HG03575 (cell line): ENCODE measurements at regions not wholly inside any gene's neighbourhood (a gene's known extent, or its start where the extent isn't known, plus 50 kb on each side); places are given as distances from the start of the nearest gene placed in this dataset.

Experiments used
- ATAC-seq: cut with Tn5 transposase; IDR thresholded peaks from one replicate; pipeline ENCODE4 v1.9.1; 2021; ENCODE audit not compliant: unreplicated experiment, insufficient number of reproducible peaks, low FRiP score; ENCODE audit errors: extremely low read depth

DNA sequence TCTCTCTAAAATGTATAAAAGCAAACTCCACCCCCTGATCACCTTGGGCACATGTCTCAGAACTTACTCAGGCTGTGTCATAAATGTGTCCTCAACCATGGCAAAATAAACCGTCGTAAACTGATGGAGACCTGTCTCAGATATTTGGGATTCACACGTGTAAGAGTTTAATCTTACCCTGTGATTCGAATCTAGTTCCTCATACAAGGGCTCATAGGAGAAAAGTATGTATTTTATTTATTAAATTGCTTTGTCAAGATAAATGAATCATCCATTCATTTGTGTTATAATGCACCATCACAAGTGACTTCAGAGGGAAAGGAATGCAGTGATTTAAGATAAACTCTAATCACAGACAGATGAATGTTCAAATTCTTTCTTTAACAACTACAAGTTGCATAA is 712.5 kb upstream of the LRATD1 start:
- ATAC-seq, result no peak

DNA sequence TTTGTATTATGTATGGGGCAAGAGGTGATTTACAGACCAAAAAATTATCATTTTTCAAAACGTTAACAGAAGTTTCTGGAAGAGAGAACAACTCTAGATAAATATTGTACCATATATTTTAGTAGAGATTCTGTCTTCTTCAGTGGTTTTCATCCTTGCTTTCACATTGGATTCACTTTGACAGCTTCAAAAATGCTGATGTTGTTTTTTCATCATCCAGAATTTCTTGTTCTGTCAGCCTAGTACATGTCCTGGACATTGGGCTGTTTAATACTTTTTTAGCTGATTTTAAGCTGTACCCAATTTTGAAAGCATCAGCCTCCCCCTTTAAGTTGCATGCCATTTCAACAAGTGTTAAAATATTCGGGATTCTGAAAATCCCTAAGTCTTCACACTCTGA is 711.3 kb upstream of the LRATD1 start:
- no peak for ATAC-seq

DNA sequence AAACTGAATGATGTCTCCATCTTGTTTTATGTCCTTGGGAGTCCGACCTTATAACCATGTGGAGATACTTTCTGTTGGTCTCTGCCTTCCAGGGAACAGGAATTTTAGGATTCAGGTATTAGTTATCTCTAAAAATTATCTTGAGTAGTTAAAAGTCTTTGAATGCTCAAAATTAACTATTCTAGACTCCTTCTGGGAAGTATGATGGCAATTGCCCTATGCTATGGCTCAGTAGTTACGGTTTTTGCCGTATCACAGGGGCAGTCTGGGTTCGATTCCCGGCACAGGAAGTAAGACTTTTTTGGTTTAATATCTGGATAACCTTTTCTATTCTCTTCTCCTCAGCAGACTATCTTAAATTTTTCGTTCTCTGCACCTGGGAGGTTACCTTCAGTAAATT is 708.7 kb upstream of the LRATD1 start:
- ATAC-seq, result no peak

DNA sequence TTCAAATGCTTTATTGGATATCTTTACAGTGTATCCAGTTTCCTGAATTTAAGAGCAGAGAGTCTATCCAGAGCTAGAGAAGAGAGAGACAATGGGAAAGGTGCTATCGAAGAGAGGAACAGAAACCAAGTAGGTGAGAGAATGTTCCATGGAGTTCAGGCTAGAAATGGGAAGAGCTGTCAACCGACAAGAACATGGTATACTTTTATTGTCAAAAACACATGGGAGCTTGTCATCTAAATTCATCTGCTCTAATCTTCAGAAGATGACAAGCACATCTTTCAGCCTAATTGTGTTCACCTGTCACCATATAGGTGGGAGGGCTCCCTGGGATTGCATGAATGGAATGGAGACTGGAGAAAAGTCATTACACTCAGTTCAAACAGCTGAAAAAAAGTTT is 690.4 kb upstream of the LRATD1 start:
- no peak for ATAC-seq

DNA sequence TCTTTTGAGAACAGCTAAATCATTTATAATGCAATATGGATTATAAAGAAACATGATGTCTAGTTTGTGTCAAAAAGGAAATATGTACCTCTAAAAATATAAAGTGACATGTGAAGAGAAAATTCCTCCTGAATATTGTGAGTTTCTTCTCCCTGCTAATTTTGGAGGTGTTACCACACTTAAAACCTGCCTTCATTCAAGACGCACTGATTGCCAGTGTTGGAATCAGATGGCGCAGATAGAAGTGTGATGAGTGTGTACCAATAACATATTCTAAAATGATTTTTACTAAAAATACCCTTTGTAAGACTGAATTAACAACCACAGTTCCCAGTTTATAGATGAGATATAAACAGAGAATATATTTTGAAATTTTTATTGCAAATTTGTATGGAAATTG is 681.8 kb upstream of the LRATD1 start:
- no peak for ATAC-seq

DNA sequence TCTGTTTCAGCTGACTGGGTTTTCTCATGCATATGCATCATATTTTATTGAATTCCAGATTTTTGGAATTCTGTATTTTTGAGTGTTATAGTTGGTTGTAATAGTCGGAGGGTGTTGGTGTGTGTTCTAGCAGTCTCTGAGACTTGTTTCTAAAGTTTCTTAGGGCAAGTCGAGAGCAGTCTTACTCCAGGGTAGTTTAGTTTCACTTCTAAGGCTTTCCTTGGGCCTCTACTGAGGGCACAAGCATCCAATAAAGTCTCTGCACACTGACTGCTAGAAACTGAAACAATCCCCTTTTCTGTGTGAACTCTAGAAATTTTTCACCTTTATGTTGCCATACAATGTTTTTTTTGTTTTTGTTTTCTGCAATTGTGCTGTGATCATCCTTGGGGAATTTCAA is 663.7 kb upstream of the LRATD1 start:
- ATAC-seq, result no peak

DNA sequence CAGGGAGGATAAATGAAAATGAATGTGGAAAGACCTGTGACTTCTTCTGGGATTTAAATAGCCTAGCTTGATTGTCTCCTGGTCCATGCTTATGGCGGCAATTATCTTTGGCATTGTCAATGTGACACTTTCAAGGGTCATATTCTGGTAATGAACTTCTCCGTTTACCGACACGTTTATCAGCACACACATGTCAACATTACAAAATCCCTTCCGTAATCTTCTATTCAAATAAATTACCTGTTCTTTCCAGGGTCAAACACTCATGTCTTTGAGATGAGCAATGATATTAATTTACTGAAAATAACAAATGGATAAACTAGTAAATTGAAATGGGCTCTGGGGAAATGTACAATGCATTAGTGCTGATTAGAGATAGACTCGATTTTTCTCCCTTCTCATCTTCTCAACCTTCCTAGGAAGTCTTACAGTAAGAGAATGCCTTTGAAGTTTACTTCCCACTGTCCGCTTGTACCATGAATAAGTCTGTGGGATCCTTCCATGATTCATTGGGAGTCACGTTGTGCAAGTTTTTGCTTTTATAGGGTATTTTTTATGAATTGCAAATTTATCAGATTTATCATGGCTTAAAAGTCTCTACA is 646.3 kb upstream of the LRATD1 start:
- ATAC-seq, result no peak

DNA sequence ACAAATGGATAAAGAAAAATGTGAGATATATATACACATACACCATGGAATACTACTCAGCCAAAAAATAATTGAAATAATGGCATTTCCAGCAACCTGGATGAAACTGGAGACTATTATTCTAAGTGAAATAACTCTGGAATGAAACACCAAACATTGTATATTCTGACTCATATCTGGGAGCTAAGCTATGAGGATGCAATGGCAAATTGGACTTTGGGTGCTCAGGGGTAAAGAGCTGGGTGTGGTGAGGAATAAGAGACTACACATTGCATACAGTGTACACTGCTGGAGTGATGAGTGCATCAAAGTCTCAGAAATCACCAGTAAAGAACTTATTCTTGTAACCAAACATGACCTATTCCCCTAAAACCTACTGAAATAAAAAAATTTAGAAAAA is 636.0 kb upstream of the LRATD1 start:
- ATAC-seq, result no peak

DNA sequence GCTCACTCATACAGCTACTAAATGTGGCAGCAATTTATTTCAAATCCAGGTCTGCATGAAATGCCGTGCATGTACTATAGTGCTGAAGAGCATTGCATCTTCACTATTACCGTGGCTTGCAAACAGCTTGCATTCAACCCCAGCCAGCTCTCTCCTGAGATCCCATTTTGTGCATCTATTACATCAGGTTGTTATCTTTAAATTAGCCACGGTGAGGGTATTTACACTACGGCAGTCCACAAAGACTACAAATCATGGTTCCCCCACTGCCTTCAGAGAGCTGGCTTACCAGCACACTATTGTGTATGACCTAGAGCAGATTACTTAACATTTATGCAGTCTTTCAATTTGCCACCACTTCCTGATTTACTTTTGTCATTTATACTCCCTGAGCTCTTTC is 621.3 kb upstream of the LRATD1 start:
- no peak for ATAC-seq

DNA sequence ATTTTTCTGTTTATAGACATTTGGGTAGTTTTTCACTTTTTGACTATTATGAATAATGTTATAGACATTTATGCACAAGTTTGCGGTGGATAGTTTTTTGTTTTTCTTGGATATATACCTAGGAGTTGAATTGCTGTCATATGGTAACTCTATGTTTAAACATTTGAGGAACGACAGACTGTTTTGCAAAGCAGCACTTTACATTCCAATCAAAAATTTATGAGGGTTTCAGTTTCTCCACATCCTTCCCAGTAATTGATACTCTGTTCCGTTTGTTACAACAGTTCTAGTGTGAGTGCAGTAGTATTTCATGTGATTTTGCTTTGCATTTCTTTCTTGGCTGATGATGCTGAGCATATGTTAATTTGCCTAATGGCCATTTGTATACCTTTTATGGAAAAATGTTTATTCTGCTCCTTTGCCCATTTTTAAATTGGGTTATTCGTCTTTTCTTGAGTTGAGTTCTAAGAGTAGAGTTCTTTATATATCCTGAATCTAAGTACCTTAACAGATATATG is 617.3 kb upstream of the LRATD1 start:
- ATAC-seq, result no peak

DNA sequence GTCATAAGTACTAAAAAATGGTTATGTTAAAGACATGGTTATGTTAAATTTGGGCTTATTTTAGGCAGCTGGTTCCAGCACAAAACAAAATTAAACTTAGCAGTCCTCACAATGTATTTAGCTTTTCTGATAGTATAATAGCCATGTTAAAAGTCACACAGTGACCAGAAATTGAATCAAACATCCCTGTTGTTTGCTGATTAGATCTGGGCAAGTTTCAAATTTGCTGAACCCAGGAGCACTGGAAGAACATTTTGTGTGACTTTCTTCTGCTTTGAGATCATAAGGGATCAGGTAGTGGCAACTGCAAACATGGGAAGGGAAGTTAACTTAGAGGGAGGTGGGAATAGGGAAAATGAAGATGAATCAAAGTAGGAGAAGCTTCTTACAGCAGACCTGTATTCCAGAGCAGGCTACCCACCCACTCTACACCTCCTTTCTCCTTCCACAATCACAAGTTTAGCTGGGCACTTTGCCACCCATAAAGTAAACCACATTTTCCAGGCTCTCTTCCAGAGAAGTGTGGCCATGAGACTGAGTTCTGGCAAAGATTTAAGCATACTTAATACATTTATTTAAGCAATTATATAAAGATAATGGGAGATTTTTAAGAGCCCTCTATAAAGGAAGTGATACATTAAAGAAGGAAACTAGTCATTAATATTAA is 616.1 kb upstream of the LRATD1 start:
- no peak for ATAC-seq

DNA sequence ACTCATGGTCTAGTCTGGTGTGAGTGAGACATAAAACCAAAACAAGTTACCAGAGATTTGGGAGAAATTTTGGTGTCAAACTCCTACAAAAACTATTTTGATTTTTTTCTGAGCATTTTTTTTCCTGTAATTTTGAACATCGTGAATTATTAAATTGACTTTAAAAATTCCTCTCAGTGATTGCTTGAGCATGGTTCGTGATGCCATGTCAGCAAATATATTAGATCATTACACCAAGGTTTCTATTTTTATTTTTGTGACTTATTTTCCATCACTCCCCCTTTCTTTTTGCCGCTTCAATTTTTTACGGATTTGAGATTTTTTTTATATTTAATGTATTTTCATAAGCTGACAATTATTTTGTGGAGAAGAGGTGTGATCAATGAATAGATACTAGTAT is 613.9 kb upstream of the LRATD1 start:
- ATAC-seq, result no peak

DNA sequence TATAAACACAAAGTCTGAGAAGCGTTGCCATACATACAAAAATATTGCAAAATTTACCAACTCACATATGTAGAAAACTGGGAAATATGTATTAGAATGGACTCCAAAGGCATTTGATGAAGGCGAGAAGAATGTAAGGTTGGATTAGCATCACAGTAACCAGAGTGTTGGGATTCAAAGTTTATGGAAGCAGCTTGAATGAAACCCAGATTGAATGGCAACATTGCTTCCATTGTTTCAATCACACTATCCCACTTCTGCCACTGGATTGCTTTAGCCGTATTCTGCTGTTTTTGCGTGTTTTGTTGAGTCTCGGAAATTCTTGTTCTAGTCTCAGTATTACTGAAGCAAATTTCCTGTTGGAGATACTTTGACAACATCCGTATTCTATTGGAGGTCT is 609.0 kb upstream of the LRATD1 start:
- ATAC-seq, result no peak

DNA sequence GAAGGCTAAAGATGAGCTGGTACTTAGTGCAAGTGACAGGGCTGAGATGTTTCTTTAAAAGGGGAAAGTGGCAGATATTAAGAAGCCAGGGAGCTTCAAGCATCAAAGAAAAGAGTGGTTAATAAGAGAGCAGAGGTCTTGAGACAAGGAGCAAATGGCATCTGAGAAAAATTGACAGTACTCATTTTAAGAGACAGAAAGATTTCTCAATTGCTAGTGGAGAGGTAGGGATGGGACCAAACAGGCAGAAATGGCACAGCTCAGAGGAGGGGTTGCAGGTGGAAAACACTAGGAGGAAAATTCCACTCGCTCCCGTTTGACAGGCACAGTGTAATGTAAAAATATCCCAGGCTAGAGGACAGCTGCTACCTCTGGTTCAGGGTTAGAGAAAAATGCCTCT is 593.4 kb upstream of the LRATD1 start:
- ATAC-seq, result no peak

DNA sequence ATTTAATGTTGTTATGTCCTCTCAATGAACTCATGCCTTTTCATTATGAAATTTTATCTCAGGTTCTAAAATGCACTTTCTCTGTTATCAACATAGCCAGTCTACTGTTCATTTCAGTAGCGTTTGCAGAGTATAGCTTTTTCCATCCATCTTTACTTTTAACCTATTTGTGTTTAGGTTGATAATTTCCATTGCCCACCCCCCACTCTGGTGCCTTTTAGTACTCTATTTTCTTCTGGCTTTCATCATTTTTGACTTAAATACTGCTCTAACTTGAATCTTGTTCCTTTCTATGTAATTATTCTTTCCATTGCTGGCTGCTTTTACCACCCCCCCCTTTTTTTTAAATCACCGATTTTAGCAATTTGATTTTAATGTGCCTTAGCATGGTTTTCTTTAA is 585.0 kb upstream of the LRATD1 start:
- ATAC-seq, result no peak

DNA sequence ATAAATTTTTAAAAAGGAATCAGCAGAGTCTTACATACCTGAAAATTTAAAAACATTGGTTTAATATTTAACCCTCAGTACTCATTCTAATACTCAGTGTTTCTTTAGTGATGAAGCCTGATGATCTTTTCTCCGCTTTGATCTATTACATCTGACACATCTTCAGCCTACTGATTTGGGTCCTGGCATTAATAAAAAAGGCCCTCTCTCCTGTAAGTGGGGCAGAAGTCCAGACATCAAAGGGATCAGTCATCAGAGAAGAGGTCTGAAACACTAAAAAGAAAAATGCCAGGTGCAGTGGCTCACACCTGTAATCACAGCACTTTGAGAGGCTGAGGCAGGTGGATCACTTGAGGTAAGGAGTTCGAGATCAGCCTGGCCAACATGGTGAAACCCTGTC is 581.1 kb upstream of the LRATD1 start:
- ATAC-seq, result no peak

DNA sequence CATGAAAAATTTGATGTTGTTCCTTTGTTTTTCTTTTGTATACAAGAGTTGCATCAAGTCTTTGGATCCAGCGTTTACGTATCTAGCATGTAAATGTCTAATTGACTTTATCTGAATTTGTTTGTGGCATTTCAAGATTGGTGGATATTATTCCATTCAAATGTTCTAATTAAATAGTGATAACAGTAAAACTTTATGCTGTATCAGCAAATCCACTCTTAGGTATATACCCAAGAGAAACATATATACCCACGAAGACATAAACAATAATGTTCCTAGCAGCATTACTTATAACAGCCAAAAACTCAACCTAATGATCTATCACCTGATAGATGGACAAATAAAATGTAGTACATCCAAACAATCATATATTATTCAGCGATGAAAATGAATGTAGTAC is 579.4 kb upstream of the LRATD1 start:
- no peak for ATAC-seq

DNA sequence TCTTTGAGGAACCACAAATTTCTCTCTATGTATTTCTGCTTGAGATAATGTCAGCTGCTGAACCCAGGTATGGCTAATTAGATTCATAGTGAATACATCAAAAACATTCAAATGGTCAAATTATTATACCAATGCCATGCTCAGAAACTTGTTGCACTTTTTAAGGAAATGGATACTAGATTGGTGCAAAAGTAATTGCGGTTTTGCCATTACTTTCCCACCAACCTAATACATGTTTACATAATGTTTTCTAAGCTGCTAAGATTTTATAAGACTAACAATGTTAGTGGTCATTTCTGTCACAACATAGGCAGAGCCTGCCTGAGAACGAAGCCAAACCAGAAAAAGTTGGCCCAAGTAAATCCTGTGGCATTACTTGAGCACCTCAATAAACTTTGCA is 568.2 kb upstream of the LRATD1 start:
- no peak for ATAC-seq

DNA sequence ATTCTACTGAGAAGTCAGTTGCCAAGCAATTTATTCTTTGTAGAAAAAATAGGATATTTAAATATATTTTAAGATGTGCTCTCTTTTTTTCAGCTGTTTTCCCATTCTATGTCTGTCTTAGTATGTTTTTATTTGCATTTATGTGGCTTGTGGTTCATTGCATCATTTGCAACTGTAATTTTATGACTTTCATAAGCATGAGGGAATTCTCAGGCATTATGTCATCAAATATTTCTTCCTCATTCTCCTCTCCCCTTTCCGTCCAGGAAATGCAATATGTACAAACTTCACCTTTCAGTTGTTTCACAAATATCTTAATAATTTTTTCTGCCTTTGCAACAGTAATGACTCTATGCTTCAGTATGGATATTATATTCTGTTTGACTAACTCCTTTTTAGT is 560.2 kb upstream of the LRATD1 start:
- ATAC-seq, result no peak

DNA sequence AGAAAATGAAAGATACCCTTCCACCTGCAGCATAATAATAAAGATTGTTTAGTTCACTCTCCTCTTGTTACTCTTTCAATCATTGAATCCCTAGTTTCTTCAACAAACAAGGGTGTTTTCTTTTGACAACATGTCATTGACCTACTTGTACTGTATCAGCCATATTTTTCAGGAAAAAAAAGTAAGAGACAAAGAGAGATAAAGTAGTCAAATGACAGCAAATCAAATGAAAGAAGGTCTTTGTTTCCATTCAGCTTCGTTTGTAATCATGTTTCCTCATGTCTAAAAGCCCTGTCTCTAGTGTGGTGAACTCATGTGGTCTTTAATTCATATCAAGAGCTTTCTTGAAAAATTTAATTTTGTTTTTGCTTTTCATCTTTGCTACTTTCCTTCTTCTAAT is 557.8 kb upstream of the LRATD1 start:
- no peak for ATAC-seq

DNA sequence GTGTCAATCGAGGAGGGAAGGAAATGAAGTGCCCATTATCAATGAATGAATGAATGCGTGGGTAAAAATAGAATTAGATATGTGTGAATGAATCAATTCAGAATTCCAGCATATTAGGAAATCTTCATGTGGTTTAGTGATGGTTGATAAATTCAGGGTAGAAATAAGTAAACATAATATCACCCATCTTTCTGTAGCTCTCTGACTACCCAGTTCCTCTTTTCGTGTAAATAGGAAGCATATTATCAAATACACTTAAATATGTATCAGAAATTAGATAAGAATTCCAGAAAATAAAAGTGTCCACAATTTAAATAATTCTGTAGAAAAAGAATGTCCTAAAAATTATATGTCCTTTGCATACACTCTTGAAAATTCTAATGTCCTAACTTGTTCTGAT is 552.9 kb upstream of the LRATD1 start:
- no peak for ATAC-seq
